8988T (cell line): ENCODE measurements at regions not wholly inside any gene's neighbourhood (a gene's known extent, or its start where the extent isn't known, plus 50 kb on each side); places are given as distances from the start of the nearest gene placed in this dataset.
"Not testable (repeated sequence)": the region's sequence is repeated elsewhere in the genome, so short reads cannot be mapped to it uniquely, and the experiment has no call there.

Experiments
- DNase-seq: peaks from one replicate; pipeline ENCODE4 v3.0.0; 2011

- no peak for DNase-seq
Observed at GRCh38 chr13:72585254-72585653, 142.2 kb downstream of the MZT1 start.

GRCh38 chr13:72571191-72571590 is 156.2 kb downstream of the MZT1 start:
- DNase-seq: no peak

GRCh38 chr13:72570019-72570418 is 157.4 kb downstream of the MZT1 start:
- no peak for DNase-seq

- no peak for DNase-seq
Observed at GRCh38 chr13:72567566-72567965, 159.9 kb downstream of the MZT1 start.

GRCh38 chr13:72566526-72566925 is 160.9 kb downstream of the MZT1 start:
- no peak for DNase-seq

- DNase-seq: no peak
Observed at GRCh38 chr13:72565893-72566292, 161.5 kb downstream of the MZT1 start.

GRCh38 chr13:72562686-72563085 is 164.7 kb downstream of the MZT1 start:
- DNase-seq: no peak

- DNase-seq: no peak
Observed at GRCh38 chr13:72561791-72562190, 165.6 kb downstream of the MZT1 start.

- no peak for DNase-seq
Observed at GRCh38 chr13:72559716-72560115, 167.7 kb downstream of the MZT1 start.

GRCh38 chr13:72556945-72557344 is 170.5 kb downstream of the MZT1 start:
- DNase-seq: no peak

- DNase-seq: no peak
Observed at GRCh38 chr13:72555601-72556000, 171.8 kb downstream of the MZT1 start.

- no peak for DNase-seq
Observed at GRCh38 chr13:72552731-72553130, 174.7 kb downstream of the MZT1 start.

- DNase-seq: not testable (repeated sequence)
Observed at GRCh38 chr13:72545895-72546294, 181.5 kb downstream of the MZT1 start.

- no peak for DNase-seq
Observed at GRCh38 chr13:72545030-72545719, 182.3 kb downstream of the MZT1 start.

GRCh38 chr13:72544042-72544441 is 183.4 kb downstream of the MZT1 start:
- DNase-seq: no peak

- DNase-seq: no peak
Observed at GRCh38 chr13:72542241-72542640, 185.2 kb downstream of the MZT1 start.

- no peak for DNase-seq
Observed at GRCh38 chr13:72541674-72542073, 185.8 kb downstream of the MZT1 start.

- DNase-seq: no peak
Observed at GRCh38 chr13:72540881-72541280, 186.5 kb downstream of the MZT1 start.

- DNase-seq: no peak
Observed at GRCh38 chr13:72539925-72540324, 187.5 kb downstream of the MZT1 start.

- DNase-seq: no peak
Observed at GRCh38 chr13:72537782-72538181, 189.6 kb downstream of the MZT1 start.

- no peak for DNase-seq
Observed at GRCh38 chr13:72537395-72537780, 190.0 kb downstream of the MZT1 start.

- DNase-seq: no peak
Observed at GRCh38 chr13:72536714-72537394, 190.6 kb downstream of the MZT1 start.

- DNase-seq: no peak
Observed at GRCh38 chr13:72534951-72535640, 192.3 kb downstream of the MZT1 start.

- DNase-seq: no peak
Observed at GRCh38 chr13:72530471-72530870, 197.0 kb downstream of the MZT1 start.
